Stomach (tissue), 4 donors: ENCODE measurements at regions not wholly inside any gene's neighbourhood (a gene's known extent, or its start where the extent isn't known, plus 50 kb on each side); places are given as distances from the start of the nearest gene placed in this dataset.

Experiments used
- EP300 ChIP-seq: sonication (generic); formaldehyde crosslinking; IDR thresholded peaks from one replicate; pipeline ENCODE4 v1.6.1; 2017; ENCODE audit warnings: antibody characterized with exemption
- TF ChIP-seq, protein P1 (sequence below), 7 experiments: fragments of 450-650 bp in 4 of 7; fragments of 200-600 bp in 3 of 7; sonication (generic) in 3 of 7; IDR thresholded peaks; one replicate each; pipeline ENCODE4 v1.5.1; 2016 to 2019; ENCODE audit warnings: antibody characterized with exemption in 7 of 7, control low read depth in 2 of 7, mild to moderate bottlenecking in 1 of 7

DNA sequence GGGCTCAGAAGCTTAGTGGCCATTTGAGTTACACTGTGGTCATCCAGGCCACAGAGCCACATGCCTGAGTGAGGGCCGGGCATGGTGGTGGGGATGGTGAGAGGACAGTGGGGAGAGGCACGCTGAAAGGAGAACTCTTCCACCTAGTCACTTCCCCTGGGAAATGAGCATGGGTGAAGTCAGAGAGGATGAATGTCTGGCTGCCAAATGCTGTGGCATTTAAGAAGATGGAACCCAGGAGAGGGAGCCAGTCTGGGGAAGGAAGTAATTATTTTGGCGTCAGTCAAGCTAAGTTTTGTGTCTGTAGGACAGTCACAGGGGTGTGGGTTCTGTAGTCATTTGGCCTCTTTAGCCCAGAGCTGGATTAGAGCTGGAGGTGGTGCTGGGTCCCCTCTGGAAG lies 86.0 kb upstream of the PODXL start:
- TF ChIP-seq, protein P1, sequence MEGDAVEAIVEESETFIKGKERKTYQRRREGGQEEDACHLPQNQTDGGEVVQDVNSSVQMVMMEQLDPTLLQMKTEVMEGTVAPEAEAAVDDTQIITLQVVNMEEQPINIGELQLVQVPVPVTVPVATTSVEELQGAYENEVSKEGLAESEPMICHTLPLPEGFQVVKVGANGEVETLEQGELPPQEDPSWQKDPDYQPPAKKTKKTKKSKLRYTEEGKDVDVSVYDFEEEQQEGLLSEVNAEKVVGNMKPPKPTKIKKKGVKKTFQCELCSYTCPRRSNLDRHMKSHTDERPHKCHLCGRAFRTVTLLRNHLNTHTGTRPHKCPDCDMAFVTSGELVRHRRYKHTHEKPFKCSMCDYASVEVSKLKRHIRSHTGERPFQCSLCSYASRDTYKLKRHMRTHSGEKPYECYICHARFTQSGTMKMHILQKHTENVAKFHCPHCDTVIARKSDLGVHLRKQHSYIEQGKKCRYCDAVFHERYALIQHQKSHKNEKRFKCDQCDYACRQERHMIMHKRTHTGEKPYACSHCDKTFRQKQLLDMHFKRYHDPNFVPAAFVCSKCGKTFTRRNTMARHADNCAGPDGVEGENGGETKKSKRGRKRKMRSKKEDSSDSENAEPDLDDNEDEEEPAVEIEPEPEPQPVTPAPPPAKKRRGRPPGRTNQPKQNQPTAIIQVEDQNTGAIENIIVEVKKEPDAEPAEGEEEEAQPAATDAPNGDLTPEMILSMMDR (IDR thresholded peaks at IDR 0.05), result no peak
- no peak for TF ChIP-seq EP300
